Heart left ventricle (tissue), 13 donors: ENCODE measurements at regions not wholly inside any gene's neighbourhood (a gene's known extent, or its start where the extent isn't known, plus 50 kb on each side); places are given as distances from the start of the nearest gene placed in this dataset.

Source experiments
- POLR2A ChIP-seq, 2 donors: fragments of 450-650 bp; IDR thresholded peaks; one replicate each; pipeline ENCODE4 v1.6.1; 2017; ENCODE audit warnings: antibody characterized with exemption in 2 of 2, mild to moderate bottlenecking in 2 of 2, moderate library complexity in 2 of 2
- TF ChIP-seq, protein P1 (sequence below), 12 donors: fragments of 200-600 bp; sonication (generic) in 4 of 12; IDR thresholded peaks; one replicate each; pipeline versions ENCODE4 v1.5.0 to v1.8.0; 2018 to 2022; ENCODE audit warnings: antibody characterized with exemption in 12 of 12, mild to moderate bottlenecking in 5 of 12
- donor health status: ischemic (EF 13 %, LVEDD 7.1; RV severe dilation, severe dysfunction).
- donor health status: DM: no; HTN: yes; CAD: no.
- donor health status: DM: no; HTN: no; CAD: no.
- donor health status: ischemic (EF 25% LVEDD 6.9; RV normal size, moderate dysfunction).
- donor health status: ischemic (EF 25% LVEDD 5.7; RV mildly dilated, moderate dysfunction).
- donor health status: ischemic (EF 35%, LVEDD 5.7; RV mildly dilated, moderate dysfunction).
- donor health status: nonischemic (EF 11% LVEDD 7.7; RV severe dilation, severe dysfunction).
- donor health status: DM: yes; HTN: yes; CAD: no.
- donor health status: PGD.
- donor health status: ischemic (EF 29% LVEDD 5.4; RV normal size, mild dysfunction).
- donor health status: nonischemic (EF 23%, LVEDD 6.1; RV moderate dilation, normal function).

DNA sequence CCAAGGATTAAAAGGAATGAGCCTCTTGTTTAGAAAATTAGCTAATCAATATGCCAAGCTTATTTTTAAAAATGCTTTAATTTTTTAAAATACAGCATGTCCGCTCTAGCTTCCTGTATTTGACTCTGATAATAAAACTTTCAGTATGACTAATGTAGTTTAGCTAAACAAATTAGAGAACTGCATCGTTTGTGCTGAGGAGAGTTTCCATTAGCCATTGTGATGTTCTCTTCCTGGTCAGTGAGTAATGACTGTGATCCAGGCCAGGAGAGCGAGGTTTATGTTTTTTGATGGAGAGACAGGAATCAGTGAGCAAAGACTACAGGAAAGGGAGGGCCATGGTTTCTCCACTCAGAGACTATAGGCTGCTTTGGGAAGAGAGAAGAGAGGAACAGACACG is 237.2 kb upstream of the ETAA1 start:
- TF ChIP-seq, protein P1, sequence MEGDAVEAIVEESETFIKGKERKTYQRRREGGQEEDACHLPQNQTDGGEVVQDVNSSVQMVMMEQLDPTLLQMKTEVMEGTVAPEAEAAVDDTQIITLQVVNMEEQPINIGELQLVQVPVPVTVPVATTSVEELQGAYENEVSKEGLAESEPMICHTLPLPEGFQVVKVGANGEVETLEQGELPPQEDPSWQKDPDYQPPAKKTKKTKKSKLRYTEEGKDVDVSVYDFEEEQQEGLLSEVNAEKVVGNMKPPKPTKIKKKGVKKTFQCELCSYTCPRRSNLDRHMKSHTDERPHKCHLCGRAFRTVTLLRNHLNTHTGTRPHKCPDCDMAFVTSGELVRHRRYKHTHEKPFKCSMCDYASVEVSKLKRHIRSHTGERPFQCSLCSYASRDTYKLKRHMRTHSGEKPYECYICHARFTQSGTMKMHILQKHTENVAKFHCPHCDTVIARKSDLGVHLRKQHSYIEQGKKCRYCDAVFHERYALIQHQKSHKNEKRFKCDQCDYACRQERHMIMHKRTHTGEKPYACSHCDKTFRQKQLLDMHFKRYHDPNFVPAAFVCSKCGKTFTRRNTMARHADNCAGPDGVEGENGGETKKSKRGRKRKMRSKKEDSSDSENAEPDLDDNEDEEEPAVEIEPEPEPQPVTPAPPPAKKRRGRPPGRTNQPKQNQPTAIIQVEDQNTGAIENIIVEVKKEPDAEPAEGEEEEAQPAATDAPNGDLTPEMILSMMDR (IDR thresholded peaks at IDR 0.05) = no peak
- TF ChIP-seq POLR2A (IDR thresholded peaks at IDR 0.05) = no peak
